Fibroblast of villous mesenchyme (primary cell): ENCODE measurements at regions not wholly inside any gene's neighbourhood (a gene's known extent, or its start where the extent isn't known, plus 50 kb on each side); places are given as distances from the start of the nearest gene placed in this dataset.
A peak's percentile ranks its signal among the peaks of the same experiment; 100 is the strongest.

ENCODE experiments used
- DNase-seq: peaks from one replicate; pipeline ENCODE4 v3.0.0-alpha.2; 2010; ENCODE audit warnings: low read depth
- H3K4me3 ChIP-seq: 2 replicates; pipeline ENCODE4 v1.5.1; 2011; ENCODE audit warnings: low read depth, mild to moderate bottlenecking, low read length
- CTCF ChIP-seq: IDR thresholded peaks from 2 replicates; pipeline ENCODE4 v1.5.1; 2012; ENCODE audit warnings: low read depth, mild to moderate bottlenecking, low read length; ENCODE audit not compliant: insufficient read depth

GRCh38 chr10:90378524-90379076 is 479.2 kb downstream of the HTR7 start:
- no peak for TF ChIP-seq CTCF
- H3K4me3 ChIP-seq: no peak overlapping the region
- no peak for DNase-seq

GRCh38 chr10:90381468-90381867 is 476.4 kb downstream of the HTR7 start:
- no peak for DNase-seq
- no peak for TF ChIP-seq CTCF
- no peak overlapping the region for H3K4me3 ChIP-seq

GRCh38 chr10:90389876-90390275 is 468.0 kb downstream of the HTR7 start:
- DNase-seq: no peak
- no peak for TF ChIP-seq CTCF
- no peak overlapping the region for H3K4me3 ChIP-seq

- no peak for TF ChIP-seq CTCF
- H3K4me3 ChIP-seq: no peak overlapping the region
- no peak for DNase-seq
Observed at GRCh38 chr10:90394311-90394710, 463.5 kb downstream of the HTR7 start.

- TF ChIP-seq CTCF: no peak
- DNase-seq: no peak
- H3K4me3 ChIP-seq: no peak overlapping the region
Observed at GRCh38 chr10:90396721-90397120, 461.1 kb downstream of the HTR7 start.

- no peak for TF ChIP-seq CTCF
- DNase-seq: peak; percentile 54
- no peak overlapping the region for H3K4me3 ChIP-seq
Observed at GRCh38 chr10:90398566-90398965, 459.3 kb downstream of the HTR7 start.

GRCh38 chr10:90399782-90400181 is 458.1 kb downstream of the HTR7 start:
- TF ChIP-seq CTCF: no peak
- H3K4me3 ChIP-seq: no peak overlapping the region
- DNase-seq: no peak
